Germinal center (tissue), 1 donor: ENCODE measurements at regions not wholly inside any gene's neighbourhood (a gene's known extent, or its start where the extent isn't known, plus 50 kb on each side); places are given as distances from the start of the nearest gene placed in this dataset.

Experiments used
- DNase-seq: peaks from one replicate; pipeline ENCODE4 v3.0.0; 2012; ENCODE audit warnings: mixed read lengths, low spot score

- no peak for DNase-seq
Measured at GRCh38 chr6:108778421-108779186, 69.6 kb upstream of the ARMC2 start.

DNA sequence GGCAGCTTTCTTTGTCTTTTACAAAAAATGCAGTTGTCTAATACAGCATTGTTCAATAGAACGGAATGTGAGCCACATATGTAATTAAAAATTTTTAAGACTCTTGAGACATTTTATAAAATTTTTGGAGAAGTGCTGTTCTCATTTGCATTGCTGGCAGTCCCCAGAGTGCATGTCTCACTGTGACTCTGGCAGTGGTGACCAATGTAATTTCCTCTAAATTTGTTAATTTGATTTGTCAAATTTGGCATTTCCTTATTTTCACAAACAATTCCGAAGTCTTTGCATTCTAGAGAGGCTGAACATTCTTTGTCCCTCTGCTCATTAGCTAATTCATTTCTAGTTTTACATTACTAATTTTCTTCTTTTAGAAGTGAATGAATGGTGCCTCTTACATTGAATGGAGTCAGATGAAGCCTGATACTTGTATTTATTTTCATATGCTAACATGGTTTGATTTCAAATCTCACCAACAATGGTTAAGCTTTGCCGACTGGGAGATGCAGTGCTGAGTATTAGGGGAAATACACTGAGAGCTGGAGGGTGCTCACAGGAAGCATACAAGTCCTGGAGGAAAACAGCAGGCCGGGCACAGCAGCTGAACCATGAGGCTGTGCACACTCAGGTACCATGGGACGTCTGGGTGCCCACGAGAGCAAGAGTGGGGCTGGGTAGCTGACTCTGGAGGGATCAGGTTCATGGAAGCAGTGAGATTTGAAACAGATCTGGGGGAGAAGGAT lies 68.5 kb upstream of the ARMC2 start:
- DNase-seq = peak; percentile 50

- DNase-seq = no peak
Measured at GRCh38 chr6:108780784-108781183, 67.4 kb upstream of the ARMC2 start.

DNA sequence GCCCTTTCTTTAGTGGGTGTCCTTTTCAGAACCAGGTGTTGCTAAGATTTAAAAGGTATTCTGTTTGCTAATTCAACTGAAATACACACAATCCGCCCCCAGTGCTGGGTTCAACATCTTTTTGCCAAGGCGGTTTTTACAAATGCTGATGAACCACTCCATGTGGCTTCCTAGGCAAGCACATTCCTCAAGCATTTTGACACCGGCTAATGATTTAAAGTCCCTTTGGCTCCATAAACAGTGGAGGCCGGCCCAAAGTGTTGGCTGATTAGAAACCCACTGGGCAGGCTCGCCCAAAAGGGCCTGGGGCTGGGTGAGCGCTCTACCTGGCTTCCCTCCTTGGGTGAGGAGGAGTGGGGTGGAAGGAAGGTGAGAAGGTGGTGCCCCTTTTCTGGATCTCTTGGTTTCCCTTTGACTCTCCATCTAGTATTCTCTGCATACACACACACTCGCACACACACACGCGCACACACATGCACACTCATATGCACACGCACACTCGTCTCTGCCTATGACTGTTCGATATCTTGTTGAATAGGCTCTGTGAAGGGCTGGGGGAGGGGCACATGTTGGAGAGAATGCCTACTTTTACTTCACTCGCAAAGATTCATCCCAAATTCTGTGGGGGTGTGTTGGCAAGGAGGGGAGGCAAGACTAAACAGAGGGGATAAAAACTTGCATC lies 66.7 kb upstream of the ARMC2 start:
- no peak for DNase-seq

DNA sequence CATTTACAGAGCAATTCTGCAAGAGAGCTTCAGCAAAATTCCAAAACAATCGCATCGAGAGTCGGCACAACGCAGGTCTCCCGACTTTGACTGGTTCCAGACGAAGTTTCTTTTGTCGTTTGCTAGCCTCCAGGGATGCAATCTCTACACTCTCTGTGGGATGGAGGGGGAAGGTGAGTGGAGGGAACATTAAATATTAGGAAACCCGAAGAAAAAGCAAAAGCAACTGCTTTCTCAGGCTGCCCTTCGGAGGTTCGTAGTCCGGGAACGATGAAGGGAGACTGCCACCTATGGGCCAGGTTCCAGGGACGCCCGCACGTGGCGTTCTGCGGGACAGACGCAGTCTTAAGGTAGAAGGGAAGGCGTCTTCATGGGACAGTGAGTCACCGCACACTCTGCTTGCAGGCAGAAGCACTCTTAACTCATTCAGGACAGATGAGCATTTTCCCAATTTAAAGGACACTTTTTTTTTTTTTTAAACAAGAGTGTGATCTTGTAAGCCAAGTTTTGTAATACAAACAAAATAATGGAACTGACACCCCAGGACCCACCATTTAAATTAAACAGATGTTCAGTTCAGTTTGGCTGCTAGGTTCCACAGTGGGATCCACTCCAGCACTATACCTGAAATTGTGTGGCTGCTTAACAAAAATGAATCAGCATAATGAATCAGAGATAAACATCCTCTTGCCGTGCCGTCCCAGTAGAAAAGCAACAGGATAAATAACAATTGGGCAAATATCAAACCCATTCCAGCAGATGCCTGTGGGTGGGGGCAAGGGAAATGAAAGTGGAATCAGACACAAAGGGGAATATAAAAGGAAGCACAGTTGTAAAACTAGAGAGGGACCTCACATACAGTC lies 65.8 kb upstream of the ARMC2 start:
- peak; percentile 77 for DNase-seq

DNA sequence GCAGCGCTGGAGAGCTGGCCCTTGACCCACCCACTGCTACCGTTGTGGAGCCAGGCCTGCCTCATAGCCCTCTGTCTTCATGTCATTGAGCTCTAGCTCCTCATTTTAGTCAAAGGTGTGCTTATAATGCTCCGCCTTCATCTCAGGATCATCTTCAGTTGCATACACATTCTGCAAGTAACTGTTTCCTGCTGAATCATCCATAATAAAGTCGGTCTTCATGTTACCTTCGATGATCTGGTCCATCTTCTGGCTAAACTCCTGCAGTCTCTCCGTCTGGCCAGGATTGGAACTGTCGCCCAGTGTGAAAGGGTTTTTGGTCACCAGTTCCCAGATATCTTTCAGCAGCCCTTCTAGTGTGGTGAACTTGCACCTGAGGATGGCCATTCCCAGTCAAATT lies 62.6 kb upstream of the ARMC2 start:
- no peak for DNase-seq

DNA sequence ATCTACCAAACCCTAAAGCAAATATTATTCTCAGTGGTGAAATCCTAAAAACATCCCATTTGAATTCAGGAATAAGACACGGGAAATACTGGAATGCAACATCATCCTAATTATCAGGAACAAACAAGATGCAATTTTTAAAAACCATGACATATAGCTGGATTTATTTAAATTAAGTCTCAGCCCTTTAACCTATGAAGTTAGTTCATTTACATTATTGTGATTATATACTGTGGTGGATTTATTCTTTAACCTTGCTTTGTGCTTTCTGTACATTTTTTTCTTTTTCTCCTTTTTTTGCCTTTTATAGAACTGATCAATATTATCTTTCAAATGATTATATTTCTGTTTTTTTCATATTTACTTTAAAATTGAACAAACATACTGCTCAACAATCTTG lies 59.8 kb upstream of the ARMC2 start:
- no peak for DNase-seq

DNA sequence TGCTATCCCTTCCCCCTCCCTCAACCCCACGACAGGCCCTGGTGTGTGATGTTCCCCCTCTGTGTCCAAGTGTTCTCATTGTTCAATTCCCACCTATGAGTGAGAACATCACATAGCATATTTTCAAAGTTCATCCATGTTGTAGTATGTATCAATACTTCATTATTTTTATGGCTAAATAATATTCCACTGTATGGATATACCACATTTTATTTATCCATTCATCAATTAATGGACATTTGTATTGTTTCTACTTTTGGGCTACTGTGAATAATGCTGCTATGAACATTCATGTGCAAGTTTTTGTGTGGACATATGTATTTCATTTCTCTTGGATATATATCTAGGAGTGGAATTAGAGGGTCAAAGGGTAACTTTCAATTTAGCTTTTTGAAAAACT lies 58.7 kb upstream of the ARMC2 start:
- DNase-seq = no peak

DNA sequence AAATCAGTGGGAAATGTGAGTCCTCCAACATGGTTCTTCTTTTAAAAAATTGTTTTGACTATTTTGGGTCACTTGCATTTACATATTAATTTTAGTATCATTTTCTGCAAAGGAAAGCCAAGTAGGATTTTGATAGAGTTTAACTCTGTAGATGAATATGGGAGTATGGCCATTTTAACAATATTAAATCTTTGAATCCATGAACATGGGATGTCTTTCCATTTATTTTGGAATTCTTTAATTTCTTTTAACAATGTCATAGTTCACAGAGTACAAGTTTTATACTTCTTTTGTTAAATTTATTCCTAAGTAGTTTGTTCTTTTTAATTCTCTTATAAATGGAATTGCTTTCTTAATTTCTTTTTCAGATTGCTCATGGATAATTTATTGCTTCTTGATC lies 56.5 kb upstream of the ARMC2 start:
- no peak for DNase-seq

- no peak for DNase-seq
Measured at GRCh38 chr6:108793516-108794251, 54.5 kb upstream of the ARMC2 start.

- no peak for DNase-seq
Measured at GRCh38 chr6:108795122-108795521, 53.1 kb upstream of the ARMC2 start.

DNA sequence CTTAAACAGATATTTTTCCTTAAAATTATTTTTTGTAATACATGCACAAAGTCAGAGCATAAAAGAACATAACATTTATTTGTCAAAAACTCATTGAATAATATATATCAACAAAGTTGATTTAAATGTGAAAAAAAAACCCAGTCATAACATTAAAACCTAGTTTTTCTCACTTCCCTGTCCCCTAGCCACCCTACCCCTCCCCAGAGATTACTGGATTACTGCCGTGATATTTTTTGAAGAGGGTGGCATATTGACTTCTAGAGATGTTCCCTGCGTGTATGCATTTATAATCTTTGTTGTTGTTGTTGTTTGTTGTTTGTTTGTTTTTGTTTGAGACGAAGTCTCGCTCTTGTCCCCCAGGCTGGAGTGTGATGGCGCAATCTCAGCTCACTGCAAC lies 52.4 kb upstream of the ARMC2 start:
- DNase-seq = no peak

DNA sequence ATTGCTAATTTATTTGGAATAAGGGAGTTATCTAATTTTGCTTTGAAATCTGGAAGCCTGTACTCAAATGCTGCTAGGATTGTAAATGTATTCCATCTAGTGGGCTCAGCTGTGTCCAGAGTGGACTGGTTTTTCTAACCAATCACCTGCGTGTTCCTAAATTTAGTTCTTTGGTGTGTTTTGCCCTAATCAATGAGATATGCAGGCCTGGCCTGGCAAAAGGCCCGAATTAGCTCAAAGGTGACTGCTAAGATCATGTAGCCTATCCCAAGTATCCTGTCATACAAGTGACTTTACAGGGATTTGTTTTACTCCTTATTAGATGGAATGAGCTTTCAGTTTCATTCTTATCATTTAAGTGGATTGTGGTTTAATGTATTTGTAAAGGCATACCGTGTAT lies 51.3 kb upstream of the ARMC2 start:
- DNase-seq = no peak

DNA sequence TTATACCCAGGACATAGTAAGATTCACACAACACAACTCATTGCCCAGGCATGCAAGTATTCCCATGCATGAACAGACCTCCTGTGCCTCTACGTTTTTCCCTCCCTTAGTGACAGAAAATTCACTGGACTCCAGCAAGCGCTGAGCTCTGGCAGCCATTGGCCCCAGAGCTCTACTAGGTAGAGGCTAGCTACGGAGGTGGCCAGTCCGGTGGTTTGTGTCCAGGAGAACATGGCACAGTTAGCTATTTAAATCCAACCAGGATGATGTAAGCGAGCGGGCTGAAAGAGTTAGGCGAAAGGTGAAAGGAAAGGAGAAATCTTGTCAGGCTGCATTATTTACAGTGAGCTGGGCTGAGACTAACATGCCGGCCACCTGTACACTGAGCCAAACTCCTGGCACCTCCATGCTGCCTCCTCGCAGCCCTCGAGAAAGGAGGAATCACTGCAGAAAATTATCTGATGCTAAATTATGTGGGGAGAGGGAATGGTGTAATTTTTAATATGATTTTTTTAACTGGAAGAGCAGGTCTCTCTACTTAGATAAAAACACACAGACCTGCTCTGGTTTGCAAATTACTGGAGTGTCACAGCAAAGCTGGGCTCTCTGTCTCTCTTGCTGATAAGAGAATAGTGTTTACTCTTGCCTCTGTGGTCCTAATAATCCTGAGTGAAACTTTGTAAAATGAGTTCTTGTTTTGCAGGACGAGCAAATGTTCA lies 50.1 kb upstream of the ARMC2 start:
- DNase-seq = no peak
